Endothelial cell of umbilical vein (primary cell): ENCODE measurements at regions not wholly inside any gene's neighbourhood (a gene's known extent, or its start where the extent isn't known, plus 50 kb on each side); places are given as distances from the start of the nearest gene placed in this dataset.

Experiments used
- BruUV-seq: library from RNA; stranded (reverse); fragments of 400-500 nt; replicated peaks from 2 replicates; lab custom pipeline; 2021; lab: Mats Ljungman, UMichigan
- CTCF ChIA-PET: fragments of 300-600, 350-600 bp; sonication (Branson Sonifier 250); formaldehyde crosslinking; loops from one replicate; lab custom pipeline; 2021; ENCODE audit warnings: antibody characterized with exemption, inconsistent platforms; lab: Charles Lee
- POLR2A ChIA-PET: fragments of 300-600, 350-600 bp; sonication (Branson Sonifier 250); formaldehyde crosslinking; loops from one replicate; lab custom pipeline; 2021; ENCODE audit warnings: antibody characterized with exemption, inconsistent platforms; lab: Charles Lee
- DNase-seq: peaks from one replicate; pipeline ENCODE4 v3.0.0-alpha.2; 2011; ENCODE audit warnings: low read depth, low spot score
- FAIRE-seq: peaks from 2 replicates; lab custom pipeline; 2011; peaks lifted over from hg19 to GRCh38; lab: Jason Lieb, UNC
- H2AFZ ChIP-seq: 2 replicates; pipeline ENCODE4 v1.6.0; 2012; ENCODE audit warnings: low read depth, low read length, control low read depth, inconsistent platforms
- H3K27ac ChIP-seq: 2 replicates; pipeline ENCODE4 v1.5.1; 2011; ENCODE audit warnings: low read depth, mild to moderate bottlenecking, control low read depth, low read length, moderate library complexity; ENCODE audit not compliant: insufficient read depth
- H3K27me3 ChIP-seq, 2 experiments: 2 replicates each; pipeline versions ENCODE4 v1.6.0 to v1.6.1; 2011; ENCODE audit warnings: low read length in 2 of 2, mixed read lengths in 1 of 2; ENCODE audit not compliant: control insufficient read depth in 2 of 2, insufficient read depth in 2 of 2
- H3K36me3 ChIP-seq, 2 experiments: 2 replicates in 1 of 2; 3 replicates in 1 of 2; pipeline ENCODE4 v1.5.1; 2011; ENCODE audit warnings: low read length in 2 of 2, mild to moderate bottlenecking in 1 of 2, moderate library complexity in 1 of 2; ENCODE audit not compliant: control insufficient read depth in 2 of 2, insufficient read depth in 2 of 2; ENCODE audit errors: extremely low read depth in 1 of 2
- H3K4me1 ChIP-seq: 3 replicates; pipeline ENCODE4 v1.5.1; 2011; ENCODE audit warnings: mild to moderate bottlenecking, low read length; ENCODE audit not compliant: control insufficient read depth, insufficient read depth; ENCODE audit errors: extremely low read depth
- H3K4me2 ChIP-seq: 2 replicates; pipeline ENCODE4 v1.6.1; 2011; ENCODE audit warnings: low read length, control low read depth, mixed read lengths; ENCODE audit not compliant: insufficient read depth
- H3K4me3 ChIP-seq, 3 experiments: fragments of 200-600 bp in 1 of 3; sonication (generic), shearing (Covaris generic) in 1 of 3; replicated peaks in 1 of 3; 2 replicates each; pipeline ENCODE4 v1.5.1; 2011 to 2016; ENCODE audit warnings: control low read depth in 3 of 3, low read length in 3 of 3, mild to moderate bottlenecking in 2 of 3, inconsistent platforms in 1 of 3, low read depth in 1 of 3, moderate library complexity in 1 of 3; ENCODE audit not compliant: insufficient read depth in 1 of 3
- H3K79me2 ChIP-seq: 2 replicates; pipeline ENCODE4 v1.6.0; 2012; ENCODE audit warnings: low read length, inconsistent platforms; ENCODE audit not compliant: control insufficient read depth, insufficient read depth
- H3K9ac ChIP-seq: replicated peaks from 2 replicates; pipeline ENCODE3; 2011; ENCODE audit warnings: low read length, control low read depth; ENCODE audit not compliant: insufficient read depth; ENCODE audit errors: extremely low read depth
- H3K9me1 ChIP-seq: replicated peaks from 3 replicates; pipeline ENCODE4 v1.6.0; 2011; ENCODE audit warnings: mild to moderate bottlenecking, low read length; ENCODE audit not compliant: control insufficient read depth, insufficient read depth; ENCODE audit errors: extremely low read depth
- H3K9me3 ChIP-seq: replicated peaks from 2 replicates; pipeline ENCODE4 v1.5.1; 2012; ENCODE audit warnings: low read length, inconsistent platforms; ENCODE audit not compliant: control insufficient read depth, insufficient read depth
- H4K20me1 ChIP-seq: replicated peaks from 2 replicates; pipeline ENCODE3; 2011; ENCODE audit warnings: mild to moderate bottlenecking, low read length; ENCODE audit not compliant: control insufficient read depth, insufficient read depth; ENCODE audit errors: extremely low read depth
- CTCF ChIP-seq, 2 donors: IDR thresholded peaks; 1 replicate in 1 of 2; 2 replicates in 1 of 2; pipeline ENCODE4 v1.5.1; 2011; ENCODE audit warnings: low read length in 2 of 2, mild to moderate bottlenecking in 2 of 2, moderate library complexity in 2 of 2, control low read depth in 1 of 2, inconsistent platforms in 1 of 2, low read depth in 1 of 2; ENCODE audit not compliant: insufficient read depth in 1 of 2; ENCODE audit errors: extremely low read depth in 1 of 2
- EZH2 ChIP-seq: IDR thresholded peaks from 2 replicates; pipeline ENCODE4 v1.6.1; 2012; ENCODE audit warnings: borderline replicate concordance, low read depth, mild to moderate bottlenecking, moderate library complexity, low read length, inconsistent platforms; ENCODE audit not compliant: severe bottlenecking
- FOS ChIP-seq: IDR thresholded peaks from 2 replicates; pipeline ENCODE4 v1.6.1; 2011; ENCODE audit warnings: mild to moderate bottlenecking, low read length, moderate library complexity, borderline replicate concordance; ENCODE audit not compliant: insufficient read depth
- GATA2 ChIP-seq: IDR thresholded peaks from 2 replicates; pipeline ENCODE4 v1.7.0; 2011; ENCODE audit warnings: low read depth, mild to moderate bottlenecking, moderate library complexity, mixed read lengths, low read length; ENCODE audit not compliant: insufficient read length, insufficient read depth
- JUN ChIP-seq: IDR thresholded peaks from 2 replicates; pipeline ENCODE4 v1.6.1; 2011; ENCODE audit warnings: borderline replicate concordance, low read depth; ENCODE audit not compliant: insufficient read length, insufficient read depth
- MAX ChIP-seq: IDR thresholded peaks from 2 replicates; pipeline ENCODE4 v1.6.1; 2011; ENCODE audit not compliant: insufficient read depth, insufficient read length
- MYC ChIP-seq: IDR thresholded peaks from one replicate; pipeline ENCODE4 v1.6.1; 2011; ENCODE audit warnings: mild to moderate bottlenecking, low read depth, low read length
- POLR2A ChIP-seq: IDR thresholded peaks from 2 replicates; pipeline ENCODE4 v1.6.1; 2012; ENCODE audit warnings: low read depth, mild to moderate bottlenecking, control low read depth, low read length
- POLR2AphosphoS5 ChIP-seq: IDR thresholded peaks from 2 replicates; pipeline ENCODE4 v1.6.1; 2012; ENCODE audit warnings: low read depth, mild to moderate bottlenecking, control low read depth, low read length, moderate library complexity; ENCODE audit not compliant: insufficient read depth
- dilution Hi-C: fragments of 300-500 bp; cut with MboI; formaldehyde crosslinking; loops from one replicate; pipeline ENCODE4 v1.15.0; 2019; ENCODE audit warnings: low sequenced_read_pairs; ENCODE audit not compliant: extremely low pct_ligation_motif_present
- intact Hi-C: fragments of 100-400 bp; cut with micrococcal nuclease; formaldehyde crosslinking; loops from one replicate; pipeline ENCODE4 v1.10.0; 2022

- no peak overlapping the region for H3K9ac ChIP-seq
- H3K27ac ChIP-seq = no peak overlapping the region
- CTCF ChIA-PET = no interaction called here
Observed at GRCh38 chr4:129246145-129246544, 150.2 kb downstream of the C4orf33 start.

More at GRCh38 chr4:129246145-129246544, 150.2 kb downstream of the C4orf33 start:
- H3K9me3 ChIP-seq = no peaks in the 10 kb centered on the region
- no peak overlapping the region for H3K4me3 ChIP-seq
- H4K20me1 ChIP-seq = no peaks in the 10 kb centered on the region
- POLR2A ChIA-PET = no interaction called here
- H3K79me2 ChIP-seq = no peaks in the 10 kb centered on the region
- FAIRE-seq (no peak), DNase-seq (no peak)
- intact Hi-C loops (no loop called here), dilution Hi-C loops (no loop called here)
- no TSS peak for BruUV-seq
- H3K4me2 ChIP-seq = no peak overlapping the region
- no peaks in the 10 kb centered on the region for H3K36me3 ChIP-seq
- H3K4me1 ChIP-seq = no peaks in the 10 kb centered on the region
- H3K9me1 ChIP-seq = no peaks in the 10 kb centered on the region
- no peak overlapping the region for H2AFZ ChIP-seq
- H3K27me3 ChIP-seq = no peaks in the 10 kb centered on the region
- TF ChIP-seq CTCF (IDR thresholded peaks at IDR 0.05; ENCODE audit: extremely low read depth in 1 of 2, insufficient read depth in 1 of 2, low read depth in 1 of 2, low read length in 2 of 2) = no peak
- TF ChIP-seq GATA2 = no peak
- no peak for TF ChIP-seq EZH2
- no peak for TF ChIP-seq FOS
- TF ChIP-seq MAX = no peak
- no peak for TF ChIP-seq JUN
- TF ChIP-seq MYC = no peak
- no peak for TF ChIP-seq POLR2AphosphoS5
- TF ChIP-seq POLR2A = no peak
